Kidney capillary endothelial cell (primary cell): ENCODE measurements at regions not wholly inside any gene's neighbourhood (a gene's known extent, or its start where the extent isn't known, plus 50 kb on each side); places are given as distances from the start of the nearest gene placed in this dataset.

Experiments
- DNase-seq: peaks from one replicate; pipeline ENCODE4 v3.0.0-alpha.2; 2018; ENCODE audit warnings: low spot score

DNA sequence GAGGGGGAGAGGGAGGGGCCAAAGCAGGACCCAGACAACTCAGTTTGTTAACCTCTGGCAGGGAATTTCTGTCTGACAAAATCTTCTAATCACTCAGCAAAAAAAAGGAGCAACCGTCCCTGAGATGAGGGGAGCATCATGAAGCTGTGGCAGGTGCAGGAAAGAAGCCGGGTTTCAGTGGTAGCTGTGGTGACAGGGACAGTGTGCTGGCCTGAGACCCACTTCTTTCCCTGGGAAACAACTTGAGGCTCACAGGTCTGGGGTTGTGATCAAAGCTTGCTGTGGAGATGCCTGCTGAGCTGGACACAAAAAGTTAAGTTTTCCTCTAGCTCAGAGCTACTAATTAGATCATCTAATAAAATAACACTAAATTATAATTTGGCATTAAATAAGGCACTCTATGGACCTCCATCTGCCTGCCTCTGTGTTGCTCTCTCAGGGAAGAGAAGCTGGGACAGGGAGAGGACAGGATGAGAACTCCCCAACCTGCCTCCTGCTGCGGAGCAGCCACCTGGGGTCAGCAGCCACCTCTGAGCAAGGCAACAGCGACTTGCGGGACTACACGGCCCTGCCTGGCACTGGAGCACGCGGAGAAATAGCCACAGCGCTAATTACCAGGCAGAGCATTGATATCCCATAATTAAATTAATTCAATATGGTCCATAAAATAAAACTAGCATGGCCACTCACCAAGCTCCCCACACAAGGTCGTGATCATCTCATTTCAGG lies 104.6 kb upstream of the TEX51 start:
- no peak for DNase-seq

- no peak for DNase-seq
These were observed 103.0 kb upstream of the TEX51 start for GRCh38 chr2:126795656-126796055.

DNA sequence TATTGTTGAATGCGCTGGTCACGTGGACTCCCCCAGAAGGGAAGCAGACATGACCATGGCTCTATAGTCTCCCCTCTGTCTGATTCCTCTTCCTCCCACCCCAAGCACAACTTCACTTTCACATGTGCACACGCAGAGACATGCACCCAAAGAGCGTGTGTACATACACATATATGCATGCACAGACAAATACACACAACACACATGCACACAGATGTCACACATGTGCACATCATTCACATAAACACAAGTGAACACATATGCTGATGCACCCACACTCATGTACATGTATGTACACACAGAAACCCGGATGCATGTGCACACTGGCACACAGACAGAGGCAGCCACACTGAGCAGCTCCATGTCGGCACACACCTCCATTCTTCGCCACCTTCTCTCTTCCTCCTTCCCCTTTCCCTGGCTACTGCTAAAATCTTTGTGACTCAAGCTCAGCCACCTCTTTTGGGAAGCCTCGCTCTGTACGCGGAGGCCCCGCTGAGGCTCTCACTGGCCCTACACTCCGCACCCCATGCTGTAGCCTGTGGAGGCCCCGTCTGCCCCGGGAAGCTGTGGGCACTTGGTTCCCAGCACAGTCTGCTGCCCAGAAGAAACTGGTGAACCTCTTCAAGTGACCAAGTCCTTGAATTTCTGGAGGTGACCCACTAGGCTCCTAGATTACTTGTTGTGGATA lies 101.6 kb upstream of the TEX51 start:
- no peak for DNase-seq

DNA sequence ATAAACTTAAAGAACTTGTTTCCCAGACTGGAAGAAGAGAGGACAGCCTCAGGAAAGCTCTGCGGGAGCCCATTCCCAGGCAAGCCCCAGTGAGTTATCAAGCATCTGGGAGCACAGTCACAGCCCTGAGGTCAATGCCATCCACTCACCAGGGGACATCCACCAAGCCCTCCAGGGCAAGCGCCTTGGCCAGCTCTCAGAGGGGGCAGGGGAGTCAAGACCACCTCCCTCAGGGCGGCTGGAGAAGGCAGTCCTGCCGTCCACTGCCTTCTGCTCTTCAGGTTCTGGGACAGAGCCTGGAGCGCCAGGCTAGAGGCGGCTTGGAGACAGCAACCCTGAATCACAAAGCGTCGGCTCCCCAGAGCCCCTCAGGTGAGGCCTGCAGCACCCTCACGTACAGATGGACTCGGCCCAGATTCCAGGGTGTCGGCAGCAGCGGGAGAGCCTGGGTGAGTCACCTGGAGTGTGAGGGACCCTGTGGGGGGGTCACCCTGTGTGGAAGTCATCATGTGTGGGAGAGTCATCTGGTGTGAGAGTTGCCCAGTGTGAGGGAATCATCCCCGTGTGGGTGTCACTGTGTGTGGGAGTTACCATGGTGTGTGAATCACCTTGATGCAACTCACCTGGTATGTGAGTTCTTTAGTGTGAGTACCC lies 100.9 kb upstream of the TEX51 start:
- no peak for DNase-seq

DNA sequence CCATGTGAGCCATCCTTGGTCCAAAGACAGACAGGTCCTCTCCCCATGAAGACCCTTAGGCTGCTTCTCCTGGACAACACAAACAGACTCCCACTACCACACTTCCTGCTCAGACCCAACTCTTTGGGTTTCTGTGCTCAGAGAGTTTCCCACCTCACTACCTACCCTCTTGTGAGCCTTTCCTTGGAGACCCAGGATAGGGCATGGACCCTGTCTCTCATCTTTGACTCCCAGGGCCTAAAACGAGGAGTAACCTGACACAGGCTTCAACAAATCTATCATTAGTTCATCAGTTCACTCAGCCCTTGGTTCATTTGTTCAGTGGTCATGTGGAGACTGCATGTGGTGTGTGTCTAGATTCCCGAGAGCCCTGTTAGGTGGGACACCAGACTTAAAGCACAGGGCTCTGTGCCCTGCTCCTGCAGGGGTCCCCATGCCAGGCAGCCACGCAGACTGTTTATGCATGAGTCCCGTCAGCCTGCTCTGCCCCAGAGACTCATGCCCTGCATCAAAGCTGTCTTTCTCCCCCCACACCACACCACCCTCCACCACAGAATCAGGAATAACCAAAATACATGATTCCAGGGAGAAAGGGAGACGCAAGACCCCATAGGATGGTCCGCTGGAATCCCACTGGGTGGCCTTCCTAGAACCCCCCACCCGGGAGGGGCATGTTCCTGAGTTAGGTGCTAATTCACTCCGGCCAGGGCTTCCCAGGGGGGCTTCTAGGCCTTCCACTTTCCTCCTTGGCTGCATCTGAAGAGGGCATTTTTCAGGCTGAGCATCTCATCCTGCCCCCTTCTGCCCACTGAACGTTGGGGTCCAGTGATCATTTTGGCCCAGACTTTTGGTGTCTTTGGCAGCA lies 100.2 kb upstream of the TEX51 start:
- DNase-seq, result no peak

- DNase-seq, result no peak
These were observed 99.4 kb upstream of the TEX51 start for GRCh38 chr2:126799301-126799700.

- DNase-seq, result no peak
These were observed 97.2 kb upstream of the TEX51 start for GRCh38 chr2:126801473-126801872.

GRCh38 chr2:126802316-126802715 lies 96.4 kb upstream of the TEX51 start:
- no peak for DNase-seq

- DNase-seq, result no peak
These were observed 95.8 kb upstream of the TEX51 start for GRCh38 chr2:126802774-126803433.

DNA sequence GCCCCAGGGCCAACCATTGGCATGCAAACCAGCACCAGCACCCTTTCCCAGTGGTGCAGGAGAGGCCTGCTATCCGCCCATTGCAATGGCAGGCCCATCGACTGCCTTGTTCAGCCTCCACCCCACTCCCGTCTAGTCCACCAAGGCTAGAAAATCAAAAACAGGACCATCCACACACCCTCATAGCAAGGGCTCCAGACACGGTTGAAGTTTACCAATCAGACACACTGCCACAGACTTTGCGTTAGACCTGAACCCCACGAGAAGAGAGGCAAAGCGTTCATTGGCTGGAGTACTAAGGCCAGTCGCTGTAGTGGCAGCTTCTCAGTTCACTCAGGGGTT lies 95.3 kb upstream of the TEX51 start:
- no peak for DNase-seq

GRCh38 chr2:126804347-126804746 lies 94.3 kb upstream of the TEX51 start:
- no peak for DNase-seq

- DNase-seq, result no peak
These were observed 89.8 kb upstream of the TEX51 start for GRCh38 chr2:126808929-126809328.

DNA sequence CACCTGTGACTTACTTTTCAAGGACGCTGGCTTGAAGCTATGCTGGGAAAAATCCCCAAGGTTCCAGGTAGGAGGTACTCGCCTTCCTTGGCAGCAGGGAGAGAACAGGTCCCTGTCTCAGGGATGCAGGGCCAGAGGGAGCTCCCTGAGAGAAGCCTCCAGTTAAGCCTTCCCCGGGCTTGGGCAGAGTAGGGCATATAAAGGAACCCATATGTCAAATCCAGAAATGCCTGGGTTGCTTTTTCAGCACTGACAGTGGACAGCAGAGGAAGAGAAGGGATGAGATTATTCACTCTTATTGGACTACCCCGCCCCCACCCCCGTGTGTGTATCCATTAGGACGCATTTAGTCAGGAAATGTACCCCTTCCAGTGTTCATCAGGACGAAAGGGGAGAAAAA lies 89.3 kb upstream of the TEX51 start:
- DNase-seq, result no peak

GRCh38 chr2:126810001-126810400 lies 88.7 kb upstream of the TEX51 start:
- DNase-seq, result no peak

DNA sequence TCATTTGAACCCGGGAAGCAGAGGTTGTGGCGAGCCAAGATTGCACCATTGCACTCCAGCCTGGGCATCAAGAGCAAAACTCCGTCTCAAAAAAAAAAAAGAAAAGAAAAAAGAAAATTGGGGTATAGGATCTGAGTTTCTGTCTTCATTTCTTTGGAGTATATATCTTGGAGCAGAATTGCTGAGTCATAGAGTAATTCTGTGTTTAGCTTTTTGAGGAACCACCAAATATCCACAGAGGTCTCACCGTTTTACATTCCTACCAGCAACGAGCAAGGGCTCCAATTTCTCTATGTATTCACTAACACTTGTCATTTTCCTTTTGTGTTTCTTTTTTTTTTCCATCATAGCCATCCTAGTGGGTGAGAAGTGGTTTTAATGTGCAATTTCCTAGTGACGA lies 87.6 kb upstream of the TEX51 start:
- no peak for DNase-seq

DNA sequence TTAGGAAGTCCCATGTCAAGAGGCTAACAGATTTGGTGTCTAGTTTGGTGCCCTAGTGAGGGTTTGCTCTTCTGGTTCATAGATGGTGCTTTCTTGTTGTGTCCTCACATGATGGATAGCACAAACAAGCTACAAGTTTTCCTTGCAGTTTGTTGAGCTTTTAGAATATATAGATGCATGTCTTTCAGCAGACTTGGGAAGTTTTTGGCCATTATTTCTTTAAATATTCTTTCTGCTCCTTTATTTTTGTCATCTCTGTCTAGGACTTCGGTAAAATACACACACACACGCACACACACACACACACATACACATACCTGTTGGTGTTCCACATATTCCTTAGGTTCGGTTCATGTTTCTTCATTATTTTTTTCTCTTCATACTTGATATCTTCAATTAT lies 81.5 kb upstream of the TEX51 start:
- no peak for DNase-seq

GRCh38 chr2:126822115-126822514 lies 76.6 kb upstream of the TEX51 start:
- DNase-seq, result no peak

GRCh38 chr2:126822921-126823320 lies 75.8 kb upstream of the TEX51 start:
- DNase-seq, result no peak

DNA sequence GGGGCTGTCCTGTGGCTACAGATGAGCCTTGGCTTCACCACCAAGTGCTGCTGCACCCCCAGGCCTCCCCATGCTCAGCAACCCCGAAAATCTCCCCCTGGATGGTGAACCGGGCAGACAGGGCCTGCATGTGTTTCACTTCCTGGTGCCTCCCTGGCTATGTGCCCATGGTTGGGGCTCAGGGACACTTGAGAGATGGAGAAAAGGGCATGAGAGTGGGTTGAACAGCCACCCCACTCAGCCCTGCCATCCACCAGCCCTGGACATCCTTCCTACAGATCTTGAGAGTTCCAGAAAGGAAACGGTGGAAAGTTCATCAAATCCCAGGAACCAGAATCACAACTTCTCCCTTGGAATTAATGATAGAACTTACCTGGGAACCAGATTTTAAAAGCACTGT lies 74.7 kb upstream of the TEX51 start:
- no peak for DNase-seq

DNA sequence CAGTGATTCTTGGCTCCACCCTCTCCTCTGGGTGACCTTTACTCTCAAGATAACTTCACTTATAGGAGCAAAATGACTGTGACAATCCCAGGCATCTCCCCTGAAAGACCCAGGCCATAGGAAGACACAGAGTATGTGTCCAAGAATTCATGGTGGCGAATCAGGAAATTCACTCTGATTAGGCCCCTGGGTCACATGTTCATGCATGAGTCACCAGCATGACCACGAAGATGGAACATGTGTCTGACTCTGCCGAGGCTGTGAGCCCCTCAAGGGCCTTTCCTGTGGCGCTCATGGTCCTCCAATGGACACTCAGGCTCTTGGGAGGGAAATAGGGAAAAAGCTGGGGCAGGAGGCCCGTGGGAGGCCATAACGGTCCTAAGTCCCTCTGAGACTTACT lies 74.0 kb upstream of the TEX51 start:
- no peak for DNase-seq

DNA sequence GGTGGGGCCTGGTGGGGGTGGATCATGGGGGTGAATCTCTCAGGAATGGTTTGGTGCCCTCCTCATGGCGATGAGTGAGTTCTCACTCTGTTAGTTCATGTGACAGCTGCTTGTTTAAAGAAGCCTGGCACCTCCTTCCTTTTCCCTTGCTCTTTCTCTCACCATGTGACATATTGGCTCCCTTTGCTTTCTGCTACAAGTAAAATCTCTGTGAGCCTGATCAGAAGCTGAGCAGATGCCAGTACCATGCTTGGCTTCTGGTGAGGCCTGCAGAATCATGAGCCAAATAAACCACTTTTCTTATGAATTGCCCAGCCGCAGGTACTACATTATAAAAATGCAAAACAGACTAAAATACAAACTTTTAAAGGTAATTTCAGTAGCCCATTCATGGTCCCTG lies 73.4 kb upstream of the TEX51 start:
- DNase-seq, result no peak

- no peak for DNase-seq
These were observed 72.2 kb upstream of the TEX51 start for GRCh38 chr2:126826491-126826890.
